ENCODE measurements at regions not wholly inside any gene's neighbourhood (a gene's known extent, or its start where the extent isn't known, plus 50 kb on each side); places are given as distances from the start of the nearest gene placed in this dataset.

DNA sequence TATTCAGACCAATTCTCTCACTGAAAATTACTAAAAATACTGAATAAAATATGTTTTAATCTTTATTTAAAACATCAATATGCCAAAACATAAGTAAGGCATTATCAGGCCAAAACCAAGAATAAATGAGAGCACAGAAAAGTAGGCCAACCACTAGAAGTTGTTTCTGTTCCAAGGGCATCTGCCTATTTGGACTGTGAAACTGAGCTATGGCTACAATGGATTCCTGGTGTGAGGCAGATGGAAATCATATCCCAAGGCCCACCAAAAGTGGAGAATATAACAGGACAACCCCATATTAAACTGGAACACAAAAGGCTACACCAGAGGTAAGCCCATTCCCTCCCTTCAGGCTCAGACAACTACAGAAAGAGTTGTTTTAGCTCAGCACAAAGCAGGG, 302.8 kb upstream of the IL12A start:
- no peak for DNase-seq
- Histone ChIP-seq H3K27ac (no peak overlapping the region), H3K36me3 (no peaks in the 10 kb centered on the region), H3K27me3 (no peaks in the 10 kb centered on the region), H3K4me3 (no peak overlapping the region), H3K9me3 (no peaks in the 10 kb centered on the region), H3K4me1 (no peaks in the 10 kb centered on the region)
- TF ChIP-seq, protein P1, sequence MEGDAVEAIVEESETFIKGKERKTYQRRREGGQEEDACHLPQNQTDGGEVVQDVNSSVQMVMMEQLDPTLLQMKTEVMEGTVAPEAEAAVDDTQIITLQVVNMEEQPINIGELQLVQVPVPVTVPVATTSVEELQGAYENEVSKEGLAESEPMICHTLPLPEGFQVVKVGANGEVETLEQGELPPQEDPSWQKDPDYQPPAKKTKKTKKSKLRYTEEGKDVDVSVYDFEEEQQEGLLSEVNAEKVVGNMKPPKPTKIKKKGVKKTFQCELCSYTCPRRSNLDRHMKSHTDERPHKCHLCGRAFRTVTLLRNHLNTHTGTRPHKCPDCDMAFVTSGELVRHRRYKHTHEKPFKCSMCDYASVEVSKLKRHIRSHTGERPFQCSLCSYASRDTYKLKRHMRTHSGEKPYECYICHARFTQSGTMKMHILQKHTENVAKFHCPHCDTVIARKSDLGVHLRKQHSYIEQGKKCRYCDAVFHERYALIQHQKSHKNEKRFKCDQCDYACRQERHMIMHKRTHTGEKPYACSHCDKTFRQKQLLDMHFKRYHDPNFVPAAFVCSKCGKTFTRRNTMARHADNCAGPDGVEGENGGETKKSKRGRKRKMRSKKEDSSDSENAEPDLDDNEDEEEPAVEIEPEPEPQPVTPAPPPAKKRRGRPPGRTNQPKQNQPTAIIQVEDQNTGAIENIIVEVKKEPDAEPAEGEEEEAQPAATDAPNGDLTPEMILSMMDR (IDR thresholded peaks at IDR 0.05): no peak
- TF ChIP-seq POLR2A (IDR thresholded peaks at IDR 0.05): no peak
- intact Hi-C loops (cut with DNase I): no loop called here

DNA sequence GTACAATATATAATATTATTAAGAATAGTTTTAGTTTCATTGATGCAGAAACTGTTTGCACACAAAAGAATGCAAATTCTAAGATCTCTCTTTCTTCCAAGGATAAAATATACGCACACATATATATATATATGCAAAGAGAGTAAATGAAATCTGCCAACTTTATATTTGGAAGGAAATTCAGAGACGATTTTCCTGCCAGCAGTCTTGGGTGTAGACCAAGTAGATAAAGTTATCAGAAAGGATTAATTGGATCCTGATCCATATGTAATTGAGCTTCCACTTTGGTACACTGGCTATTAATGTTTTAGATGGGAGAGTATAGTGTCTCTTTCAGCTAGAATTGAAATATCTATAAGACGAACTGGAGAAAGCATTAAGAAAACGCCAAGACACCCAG, 295.4 kb upstream of the IL12A start:
- H3K9me3 ChIP-seq: no peaks in the 10 kb centered on the region
- H3K36me3 ChIP-seq: no peaks in the 10 kb centered on the region
- no peaks in the 10 kb centered on the region for H3K27me3 ChIP-seq
- TF ChIP-seq, protein P1 (IDR thresholded peaks at IDR 0.05): no peak
- TF ChIP-seq POLR2A (IDR thresholded peaks at IDR 0.05): no peak
- WGBS, 2 donors: 67 to 70% methylated on average over 4 of the region's 4 CpGs
- H3K27ac ChIP-seq: no peak overlapping the region
- no peak overlapping the region for H3K4me3 ChIP-seq
- intact Hi-C loops (cut with DNase I): no loop called here
- H3K4me1 ChIP-seq: no peaks in the 10 kb centered on the region
- no peak for DNase-seq

DNA sequence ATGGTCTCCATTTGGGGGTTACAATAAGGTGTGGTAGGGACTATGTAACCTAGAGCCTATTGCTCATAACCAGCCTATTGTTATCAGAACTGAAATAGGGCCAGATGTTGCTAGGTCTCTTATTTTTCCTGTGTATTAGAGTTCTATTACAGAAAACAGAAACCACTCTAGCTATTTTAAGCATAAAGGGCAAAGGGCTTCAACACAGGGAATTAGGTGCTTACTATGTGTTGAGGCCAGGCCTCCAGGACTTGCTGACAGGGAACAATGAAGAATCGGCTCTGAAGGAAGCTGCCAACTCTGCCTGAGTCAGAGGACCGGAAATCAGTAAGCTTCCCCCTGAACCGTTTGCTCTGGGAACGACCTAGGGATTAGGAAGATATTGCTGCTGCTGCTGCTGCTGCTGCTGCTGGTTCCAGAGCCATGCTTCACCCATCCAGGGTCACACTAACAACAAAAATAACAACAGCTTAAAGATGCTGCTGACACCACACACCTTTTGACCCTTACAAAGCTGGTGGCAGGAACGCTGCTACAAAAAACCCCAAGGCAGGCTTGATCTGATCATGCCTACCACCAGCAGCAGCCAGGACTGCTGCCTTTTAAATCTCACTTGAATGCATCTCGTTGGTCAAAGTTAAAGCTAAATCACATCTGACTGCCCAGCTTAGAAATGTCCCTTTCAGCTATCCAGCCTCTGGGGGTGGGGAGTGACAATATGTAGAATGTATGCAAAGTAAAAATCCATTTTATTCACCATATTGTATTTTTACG, 276.9 kb upstream of the IL12A start:
- peaks cover 0 to 8% (median 4%) of the 10 kb centered on the region in 3 donors for H3K4me1 ChIP-seq
- 25 to 40% methylated on average over 4 to 7 of the region's 7 CpGs for WGBS, 2 donors
- no peak for DNase-seq
- TF ChIP-seq, protein P1 (IDR thresholded peaks at IDR 0.05): no peak
- no peak for TF ChIP-seq POLR2A (IDR thresholded peaks at IDR 0.05)
- H3K4me3 ChIP-seq: no peak overlapping the region
- H3K9me3 ChIP-seq: peaks cover 0 to 12% (median 0%) of the 10 kb centered on the region in 3 donors
- no peaks in the 10 kb centered on the region for H3K36me3 ChIP-seq
- intact Hi-C loops (cut with DNase I): no loop called here
- no peaks in the 10 kb centered on the region for H3K27me3 ChIP-seq
- H3K27ac ChIP-seq: peak overlapping the region in 2 of 4 donors; percentile 0 to 14

DNA sequence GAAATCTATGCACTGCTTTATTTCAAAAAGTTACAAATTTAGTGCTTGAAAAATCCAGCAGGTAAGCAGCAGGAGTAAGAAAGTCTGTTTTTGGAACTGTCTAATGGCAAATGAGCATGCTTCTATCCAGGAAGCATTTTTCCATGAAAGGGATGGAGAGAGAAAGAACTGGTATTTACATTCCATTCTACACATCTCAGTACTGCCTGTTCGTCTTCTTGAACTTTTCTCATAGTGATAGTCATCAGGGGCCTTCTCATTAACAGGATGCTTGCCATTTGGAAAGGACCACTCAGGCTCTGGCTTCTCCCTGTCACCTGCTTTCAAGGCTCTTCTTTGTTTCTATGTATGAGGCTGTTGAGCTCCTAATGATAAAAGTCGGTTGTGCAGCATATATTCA, 267.3 kb upstream of the IL12A start:
- Histone ChIP-seq H3K36me3 (no peaks in the 10 kb centered on the region), H3K4me1 (peaks cover 0 to 6% (median 0%) of the 10 kb centered on the region in 3 donors), H3K9me3 (no peaks in the 10 kb centered on the region), H3K4me3 (no peak overlapping the region), H3K27me3 (no peaks in the 10 kb centered on the region), H3K27ac (no peak overlapping the region)
- intact Hi-C loops (cut with DNase I): no loop called here
- 62 to 67% methylated on average over 2 of the region's 2 CpGs for WGBS, 2 donors
- TF ChIP-seq POLR2A (IDR thresholded peaks at IDR 0.05): no peak
- TF ChIP-seq, protein P1 (IDR thresholded peaks at IDR 0.05): no peak
- DNase-seq: no peak

DNA sequence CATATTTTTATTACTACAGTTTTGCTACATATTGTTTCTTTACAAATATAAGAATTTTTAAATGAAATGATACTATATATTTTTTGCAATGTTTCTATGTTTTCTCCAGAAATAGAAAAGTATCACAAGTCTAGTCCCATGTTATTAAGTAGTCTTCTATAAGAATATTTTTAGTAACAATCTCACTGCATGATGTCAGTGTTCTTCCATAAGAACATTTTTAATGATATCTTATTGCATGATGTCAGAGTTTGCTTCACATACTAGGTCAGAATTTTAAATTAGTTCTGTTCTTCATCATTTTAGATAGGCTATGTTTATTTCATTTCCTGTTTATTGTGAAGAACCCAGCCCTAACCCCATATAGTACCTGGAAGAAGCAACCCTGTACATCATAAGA, 265.3 kb upstream of the IL12A start:
- intact Hi-C loops (cut with DNase I): no loop called here
- Histone ChIP-seq H3K36me3 (no peaks in the 10 kb centered on the region), H3K4me1 (peaks cover 0 to 10% (median 0%) of the 10 kb centered on the region in 3 donors), H3K4me3 (no peak overlapping the region), H3K27me3 (no peaks in the 10 kb centered on the region), H3K27ac (no peak overlapping the region), H3K9me3 (no peaks in the 10 kb centered on the region)
- no peak for TF ChIP-seq POLR2A (IDR thresholded peaks at IDR 0.05)
- TF ChIP-seq, protein P1 (IDR thresholded peaks at IDR 0.05): no peak
- no peak for DNase-seq
